ENCODE measurements at regions not wholly inside any gene's neighbourhood (a gene's known extent, or its start where the extent isn't known, plus 50 kb on each side); places are given as distances from the start of the nearest gene placed in this dataset.

DNA sequence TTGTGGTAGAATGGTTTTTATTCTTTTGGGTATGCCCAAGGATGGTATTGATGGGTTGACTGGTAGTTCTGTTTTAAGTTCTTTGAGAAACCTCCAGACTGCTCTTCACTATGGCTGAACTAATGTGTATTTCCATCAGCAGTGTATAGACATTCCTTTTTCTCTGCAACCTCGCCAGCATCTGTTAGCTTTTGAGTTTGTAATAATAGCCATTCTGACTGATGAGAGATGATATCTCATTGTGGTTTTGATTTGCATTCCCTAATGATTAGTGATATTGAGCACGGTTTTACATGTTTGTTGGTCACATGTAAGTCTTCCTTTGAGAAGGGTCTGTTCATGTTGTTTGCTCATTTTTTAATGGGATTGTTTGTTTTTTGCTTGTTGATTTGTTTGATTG lies 1348.7 kb upstream of the NXPH2 start:
- Histone ChIP-seq H3K9me3 (ENCODE audit: insufficient read depth, low read length) (no peaks in the 10 kb centered on the region), H3K9ac (ENCODE audit: low read length) (no peak overlapping the region), H3K36me3 (replicated peaks; ENCODE audit: low read depth, low read length) (no peaks in the 10 kb centered on the region), H3K4me1 (ENCODE audit: low read length) (no peaks in the 10 kb centered on the region), H3K79me2 (ENCODE audit: low read length) (no peaks in the 10 kb centered on the region), H3K4me2 (ENCODE audit: low read length) (no peak overlapping the region), H4K20me1 (ENCODE audit: insufficient read depth, low read length) (no peaks in the 10 kb centered on the region), H2AFZ (ENCODE audit: low read depth, low read length) (no peak overlapping the region), H3K4me3 (ENCODE audit: low read length) (no peak overlapping the region), H3K27me3 (ENCODE audit: low read depth, low read length) (no peaks in the 10 kb centered on the region), H3K27ac (ENCODE audit: low read length) (no peak overlapping the region)
- no peak for TF ChIP-seq EZH2phosphoT487 (IDR thresholded peaks at IDR 0.05; ENCODE audit: low read depth)
- TF ChIP-seq, protein P1, sequence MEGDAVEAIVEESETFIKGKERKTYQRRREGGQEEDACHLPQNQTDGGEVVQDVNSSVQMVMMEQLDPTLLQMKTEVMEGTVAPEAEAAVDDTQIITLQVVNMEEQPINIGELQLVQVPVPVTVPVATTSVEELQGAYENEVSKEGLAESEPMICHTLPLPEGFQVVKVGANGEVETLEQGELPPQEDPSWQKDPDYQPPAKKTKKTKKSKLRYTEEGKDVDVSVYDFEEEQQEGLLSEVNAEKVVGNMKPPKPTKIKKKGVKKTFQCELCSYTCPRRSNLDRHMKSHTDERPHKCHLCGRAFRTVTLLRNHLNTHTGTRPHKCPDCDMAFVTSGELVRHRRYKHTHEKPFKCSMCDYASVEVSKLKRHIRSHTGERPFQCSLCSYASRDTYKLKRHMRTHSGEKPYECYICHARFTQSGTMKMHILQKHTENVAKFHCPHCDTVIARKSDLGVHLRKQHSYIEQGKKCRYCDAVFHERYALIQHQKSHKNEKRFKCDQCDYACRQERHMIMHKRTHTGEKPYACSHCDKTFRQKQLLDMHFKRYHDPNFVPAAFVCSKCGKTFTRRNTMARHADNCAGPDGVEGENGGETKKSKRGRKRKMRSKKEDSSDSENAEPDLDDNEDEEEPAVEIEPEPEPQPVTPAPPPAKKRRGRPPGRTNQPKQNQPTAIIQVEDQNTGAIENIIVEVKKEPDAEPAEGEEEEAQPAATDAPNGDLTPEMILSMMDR (IDR thresholded peaks at IDR 0.05; ENCODE audit: low read depth, low read length): no peak

DNA sequence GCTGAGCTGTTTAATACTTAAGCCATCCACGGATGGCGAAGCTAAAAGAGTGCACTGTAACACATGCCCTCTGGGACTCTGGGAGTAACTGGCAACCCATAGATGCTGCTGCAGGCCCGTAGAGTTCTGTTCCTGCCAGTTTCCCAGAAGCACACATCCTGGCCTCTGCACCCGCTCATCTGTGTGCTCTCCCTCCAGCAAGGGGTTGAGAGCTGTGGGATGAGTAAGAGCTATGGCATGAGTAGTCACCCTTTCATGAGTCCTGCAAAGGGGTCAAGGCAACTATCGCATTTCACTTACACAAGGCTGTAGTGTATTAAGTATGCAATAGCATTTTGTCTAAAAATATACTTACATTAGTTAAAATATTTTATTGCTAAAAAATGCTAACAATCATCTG lies 1341.8 kb upstream of the NXPH2 start:
- Histone ChIP-seq H3K4me3 (ENCODE audit: low read length) (no peak overlapping the region), H3K27ac (ENCODE audit: low read length) (no peak overlapping the region), H3K27me3 (ENCODE audit: low read depth, low read length) (no peaks in the 10 kb centered on the region), H3K9me3 (ENCODE audit: insufficient read depth, low read length) (no peaks in the 10 kb centered on the region), H3K36me3 (replicated peaks; ENCODE audit: low read depth, low read length) (no peaks in the 10 kb centered on the region), H4K20me1 (ENCODE audit: insufficient read depth, low read length) (no peaks in the 10 kb centered on the region), H3K4me1 (ENCODE audit: low read length) (no peaks in the 10 kb centered on the region), H3K79me2 (ENCODE audit: low read length) (no peaks in the 10 kb centered on the region), H2AFZ (ENCODE audit: low read depth, low read length) (no peak overlapping the region), H3K4me2 (ENCODE audit: low read length) (no peak overlapping the region), H3K9ac (ENCODE audit: low read length) (no peak overlapping the region)
- TF ChIP-seq, protein P1 (IDR thresholded peaks at IDR 0.05; ENCODE audit: low read depth, low read length): no peak
- TF ChIP-seq EZH2phosphoT487 (IDR thresholded peaks at IDR 0.05; ENCODE audit: low read depth): no peak

DNA sequence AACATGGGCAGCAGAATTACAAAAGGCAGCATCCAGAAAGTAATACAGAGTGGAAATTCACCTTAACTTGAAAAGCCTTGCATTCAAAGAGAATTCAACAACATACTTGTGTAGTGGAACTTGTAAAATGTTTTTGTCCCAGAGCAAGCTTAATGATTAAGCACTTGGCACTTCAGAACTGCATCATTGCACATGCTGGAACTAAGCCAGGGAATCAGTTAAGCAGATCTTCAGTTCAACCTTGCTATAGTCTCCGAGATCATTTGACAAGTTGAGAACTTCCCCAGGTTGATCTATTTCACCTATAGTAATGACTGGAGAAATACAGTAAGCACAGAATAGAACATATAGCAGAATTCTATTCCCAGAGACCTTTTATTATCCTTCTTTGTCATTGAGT lies 1337.2 kb upstream of the NXPH2 start:
- TF ChIP-seq EZH2phosphoT487 (IDR thresholded peaks at IDR 0.05; ENCODE audit: low read depth): no peak
- TF ChIP-seq, protein P1 (IDR thresholded peaks at IDR 0.05; ENCODE audit: low read depth, low read length): no peak
- Histone ChIP-seq H3K27me3 (ENCODE audit: low read depth, low read length) (no peaks in the 10 kb centered on the region), H3K9me3 (ENCODE audit: insufficient read depth, low read length) (no peaks in the 10 kb centered on the region), H3K27ac (ENCODE audit: low read length) (no peak overlapping the region), H3K4me1 (ENCODE audit: low read length) (no peaks in the 10 kb centered on the region), H3K4me3 (ENCODE audit: low read length) (no peak overlapping the region), H4K20me1 (ENCODE audit: insufficient read depth, low read length) (no peaks in the 10 kb centered on the region), H3K36me3 (replicated peaks; ENCODE audit: low read depth, low read length) (no peaks in the 10 kb centered on the region), H3K79me2 (ENCODE audit: low read length) (no peaks in the 10 kb centered on the region), H3K4me2 (ENCODE audit: low read length) (no peak overlapping the region), H2AFZ (ENCODE audit: low read depth, low read length) (no peak overlapping the region), H3K9ac (ENCODE audit: low read length) (no peak overlapping the region)

DNA sequence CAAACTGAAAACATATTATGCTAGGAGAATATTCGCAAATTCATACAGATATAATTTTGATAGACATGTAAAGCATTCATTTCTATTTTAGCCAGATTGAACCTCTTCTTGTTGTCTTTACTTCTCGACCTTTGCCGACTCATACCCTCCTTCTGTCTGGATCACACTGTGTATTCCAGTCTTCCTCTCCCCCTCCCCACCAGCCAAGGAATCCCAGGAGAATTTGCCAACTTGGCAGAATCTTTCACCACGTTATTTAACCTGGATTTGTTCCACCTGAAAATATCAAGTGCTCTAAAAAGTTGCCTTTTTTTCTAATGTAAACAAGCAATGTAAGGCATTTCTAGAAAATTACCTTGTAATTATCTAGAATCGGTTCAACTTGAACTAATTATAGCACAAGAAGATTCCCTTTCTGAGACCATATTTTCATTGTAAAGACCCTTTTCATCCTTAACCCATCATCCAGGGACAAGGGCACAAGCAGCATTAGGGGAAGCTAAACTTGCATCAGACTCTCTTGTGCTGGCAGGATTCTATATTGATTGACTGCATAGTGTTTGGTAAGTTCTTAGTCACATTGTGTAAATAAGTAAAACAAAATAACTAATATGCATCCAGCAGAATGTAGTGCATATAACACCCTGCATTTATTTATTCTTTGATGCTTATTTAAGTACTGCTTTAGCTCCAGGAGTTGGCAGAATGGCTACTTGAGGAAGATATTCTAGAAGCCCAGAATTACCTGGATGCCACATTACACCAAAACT lies 1328.7 kb upstream of the NXPH2 start:
- Histone ChIP-seq H2AFZ (ENCODE audit: low read depth, low read length) (no peak overlapping the region), H3K27ac (ENCODE audit: low read length) (no peak overlapping the region), H4K20me1 (ENCODE audit: insufficient read depth, low read length) (no peaks in the 10 kb centered on the region), H3K27me3 (ENCODE audit: low read depth, low read length) (no peaks in the 10 kb centered on the region), H3K4me1 (ENCODE audit: low read length) (peaks cover 3% of the 10 kb centered on the region), H3K4me3 (ENCODE audit: low read length) (no peak overlapping the region), H3K79me2 (ENCODE audit: low read length) (no peaks in the 10 kb centered on the region), H3K9ac (ENCODE audit: low read length) (no peak overlapping the region), H3K4me2 (ENCODE audit: low read length) (no peak overlapping the region), H3K36me3 (replicated peaks; ENCODE audit: low read depth, low read length) (no peaks in the 10 kb centered on the region), H3K9me3 (ENCODE audit: insufficient read depth, low read length) (no peaks in the 10 kb centered on the region)
- TF ChIP-seq, protein P1 (IDR thresholded peaks at IDR 0.05; ENCODE audit: low read depth, low read length): no peak
- TF ChIP-seq EZH2phosphoT487 (IDR thresholded peaks at IDR 0.05; ENCODE audit: low read depth): no peak

Measured in OCI-LY3 (cell line).